Fibroblast of villous mesenchyme (primary cell): ENCODE measurements at regions not wholly inside any gene's neighbourhood (a gene's known extent, or its start where the extent isn't known, plus 50 kb on each side); places are given as distances from the start of the nearest gene placed in this dataset.
"Not testable (repeated sequence)": the region's sequence is repeated elsewhere in the genome, so short reads cannot be mapped to it uniquely, and the experiment has no call there.

Experiments
- DNase-seq: peaks from one replicate; pipeline ENCODE4 v3.0.0-alpha.2; 2010; ENCODE audit warnings: low read depth
- H3K4me3 ChIP-seq: 2 replicates; pipeline ENCODE4 v1.5.1; 2011; ENCODE audit warnings: low read depth, mild to moderate bottlenecking, low read length
- CTCF ChIP-seq: IDR thresholded peaks from 2 replicates; pipeline ENCODE4 v1.5.1; 2012; ENCODE audit warnings: low read depth, mild to moderate bottlenecking, low read length; ENCODE audit not compliant: insufficient read depth

- DNase-seq = no peak
- no peak overlapping the region for H3K4me3 ChIP-seq
- no peak for TF ChIP-seq CTCF
These were observed 729.6 kb upstream of the ZNF804A start for GRCh38 chr2:183868707-183869106.

GRCh38 chr2:183872131-183872530, 726.2 kb upstream of the ZNF804A start:
- no peak overlapping the region for H3K4me3 ChIP-seq
- TF ChIP-seq CTCF = no peak
- DNase-seq = no peak

GRCh38 chr2:183881978-183882377, 716.4 kb upstream of the ZNF804A start:
- no peak overlapping the region for H3K4me3 ChIP-seq
- TF ChIP-seq CTCF = no peak
- DNase-seq = no peak

GRCh38 chr2:183892315-183892941, 705.9 kb upstream of the ZNF804A start:
- TF ChIP-seq CTCF = no peak

GRCh38 chr2:183898641-183899040, 699.7 kb upstream of the ZNF804A start:
- DNase-seq = no peak
- no peak overlapping the region for H3K4me3 ChIP-seq
- no peak for TF ChIP-seq CTCF

More at GRCh38 chr2:183892315-183892941, 705.9 kb upstream of the ZNF804A start:
- H3K4me3 ChIP-seq = no peak overlapping the region
- no peak for DNase-seq

- TF ChIP-seq CTCF = no peak
- H3K4me3 ChIP-seq = no peak overlapping the region
- no peak for DNase-seq
These were observed 696.4 kb upstream of the ZNF804A start for GRCh38 chr2:183901931-183902330.

- TF ChIP-seq CTCF = no peak
- H3K4me3 ChIP-seq = no peak overlapping the region
- no peak for DNase-seq
These were observed 695.3 kb upstream of the ZNF804A start for GRCh38 chr2:183903026-183903425.

GRCh38 chr2:183916041-183916440, 682.3 kb upstream of the ZNF804A start:
- H3K4me3 ChIP-seq, DNase-seq: not testable (repeated sequence)
